Thyroid gland (tissue), 4 donors: ENCODE measurements at regions not wholly inside any gene's neighbourhood (a gene's known extent, or its start where the extent isn't known, plus 50 kb on each side); places are given as distances from the start of the nearest gene placed in this dataset.

ENCODE experiments used
- DNase-seq, 2 donors: peaks; one replicate each; pipeline ENCODE4 v3.0.0-alpha.2; 2019
- H3K27ac ChIP-seq, 3 donors: fragments of 200-600 bp; sonication (generic); 1 replicate in 2 of 3; 2 replicates in 1 of 3; pipeline ENCODE4 v1.5.1; 2016 to 2019; ENCODE audit warnings: mild to moderate bottlenecking in 1 of 3, moderate library complexity in 1 of 3
- H3K27me3 ChIP-seq: fragments of 200-600 bp; sonication (generic); one replicate; pipeline ENCODE4 v1.5.1; 2019
- H3K36me3 ChIP-seq, 2 donors: fragments of 200-600 bp; sonication (generic); one replicate each; pipeline ENCODE4 v1.5.1; 2016 to 2019
- H3K4me1 ChIP-seq, 2 donors: fragments of 200-600 bp; sonication (generic); one replicate each; pipeline ENCODE4 v1.5.1; 2017 to 2019
- H3K4me3 ChIP-seq, 3 donors: fragments of 200-600 bp; sonication (generic); replicated peaks in 1 of 3; 1 replicate in 2 of 3; 2 replicates in 1 of 3; pipeline ENCODE4 v1.5.1; 2016; ENCODE audit warnings: mild to moderate bottlenecking in 1 of 3
- H3K9me3 ChIP-seq: fragments of 200-600 bp; sonication (generic); one replicate; pipeline ENCODE4 v1.5.1; 2017
- CTCF ChIP-seq, 6 experiments: fragments of 200-600 bp in 3 of 6; fragments of 450-650 bp in 3 of 6; sonication (generic) in 3 of 6; IDR thresholded peaks; one replicate each; pipeline ENCODE4 v1.5.1; 2016 to 2019; ENCODE audit warnings: antibody characterized with exemption in 6 of 6, mild to moderate bottlenecking in 2 of 6, inconsistent platforms in 1 of 6, moderate library complexity in 1 of 6
- POLR2A ChIP-seq, 2 donors: fragments of 450-650 bp; IDR thresholded peaks; one replicate each; pipeline ENCODE4 v1.6.1; 2017; ENCODE audit warnings: antibody characterized with exemption in 2 of 2, mild to moderate bottlenecking in 2 of 2, moderate library complexity in 1 of 2
- WGBS, 2 donors: methylation state at CpG; one replicate each; pipeline ENCODE4 v1.1.5; 2017; 5-methylcytosine and 5-hydroxymethylcytosine counted together
- intact Hi-C: fragments of 100-400 bp; cut with DNase I; formaldehyde crosslinking; loops from one replicate; pipeline ENCODE4 v1.15.1; 2023

GRCh38 chr19:31105761-31106160 is 243.5 kb downstream of the TSHZ3 start:
- intact Hi-C loops = no loop called here
- DNase-seq = no peak
- 92 to 96% methylated on average over 4 of the region's 4 CpGs for WGBS, 2 donors
- Histone ChIP-seq H3K4me1 (peaks cover 16 to 19% of the 10 kb centered on the region in 2 donors), H3K9me3 (no peaks in the 10 kb centered on the region), H3K27me3 (no peaks in the 10 kb centered on the region), H3K36me3 (no peaks in the 10 kb centered on the region), H3K4me3 (no peak overlapping the region), H3K27ac (no peak overlapping the region)
- TF ChIP-seq POLR2A (IDR thresholded peaks at IDR 0.05) = no peak
- TF ChIP-seq CTCF (IDR thresholded peaks at IDR 0.05) = no peak

GRCh38 chr19:31104451-31104850 is 244.8 kb downstream of the TSHZ3 start:
- intact Hi-C loops = no loop called here
- H3K4me3 ChIP-seq = no peak overlapping the region
- H3K4me1 ChIP-seq = peaks cover 29% of the 10 kb centered on the region in 2 donors
- WGBS, 2 donors = 32% methylated on average over 10 of the region's 10 CpGs
- DNase-seq = peak; percentile 54 to 64
- H3K27ac ChIP-seq = peak overlapping the region; percentile 15 to 62 (median 31)
- no peaks in the 10 kb centered on the region for H3K27me3 ChIP-seq
- H3K36me3 ChIP-seq = no peaks in the 10 kb centered on the region
- no peaks in the 10 kb centered on the region for H3K9me3 ChIP-seq
- TF ChIP-seq POLR2A (IDR thresholded peaks at IDR 0.05) (no peak), CTCF (IDR thresholded peaks at IDR 0.05) (no peak)

GRCh38 chr19:31103228-31103627 is 246.0 kb downstream of the TSHZ3 start:
- H3K27ac ChIP-seq = no peak overlapping the region
- peaks cover 35 to 38% of the 10 kb centered on the region in 2 donors for H3K4me1 ChIP-seq
- no peaks in the 10 kb centered on the region for H3K27me3 ChIP-seq
- TF ChIP-seq CTCF (IDR thresholded peaks at IDR 0.05) (no peak), POLR2A (IDR thresholded peaks at IDR 0.05) (no peak)
- H3K9me3 ChIP-seq = no peaks in the 10 kb centered on the region
- H3K4me3 ChIP-seq = no peak overlapping the region
- intact Hi-C loops = no loop called here
- DNase-seq = no peak
- WGBS, 2 donors = 98 to 100% methylated on average over 3 of the region's 3 CpGs
- H3K36me3 ChIP-seq = no peaks in the 10 kb centered on the region

GRCh38 chr19:31102674-31103073 is 246.6 kb downstream of the TSHZ3 start:
- 63 to 85% methylated on average over 2 of the region's 2 CpGs for WGBS, 2 donors
- Histone ChIP-seq H3K9me3 (no peaks in the 10 kb centered on the region), H3K4me3 (no peak overlapping the region), H3K27me3 (no peaks in the 10 kb centered on the region), H3K4me1 (peaks cover 35 to 38% of the 10 kb centered on the region in 2 donors), H3K36me3 (no peaks in the 10 kb centered on the region), H3K27ac (peak overlapping the region in 2 of 3 donors; percentile 26 to 31)
- intact Hi-C loops = no loop called here
- no peak for TF ChIP-seq CTCF (IDR thresholded peaks at IDR 0.05)
- no peak for TF ChIP-seq POLR2A (IDR thresholded peaks at IDR 0.05)
- DNase-seq = no peak

- DNase-seq = no peak
- TF ChIP-seq CTCF (IDR thresholded peaks at IDR 0.05) = no peak
- Histone ChIP-seq H3K27me3 (no peaks in the 10 kb centered on the region), H3K36me3 (no peaks in the 10 kb centered on the region), H3K27ac (no peak overlapping the region), H3K4me3 (no peak overlapping the region), H3K9me3 (no peaks in the 10 kb centered on the region), H3K4me1 (peaks cover 35 to 38% of the 10 kb centered on the region in 2 donors)
- WGBS, 2 donors = 75 to 84% methylated on average over 7 of the region's 7 CpGs
- intact Hi-C loops = no loop called here
Measured at GRCh38 chr19:31100981-31101380, 248.3 kb downstream of the TSHZ3 start.
